ENCODE measurements at regions not wholly inside any gene's neighbourhood (a gene's known extent, or its start where the extent isn't known, plus 50 kb on each side); places are given as distances from the start of the nearest gene placed in this dataset.

DNA sequence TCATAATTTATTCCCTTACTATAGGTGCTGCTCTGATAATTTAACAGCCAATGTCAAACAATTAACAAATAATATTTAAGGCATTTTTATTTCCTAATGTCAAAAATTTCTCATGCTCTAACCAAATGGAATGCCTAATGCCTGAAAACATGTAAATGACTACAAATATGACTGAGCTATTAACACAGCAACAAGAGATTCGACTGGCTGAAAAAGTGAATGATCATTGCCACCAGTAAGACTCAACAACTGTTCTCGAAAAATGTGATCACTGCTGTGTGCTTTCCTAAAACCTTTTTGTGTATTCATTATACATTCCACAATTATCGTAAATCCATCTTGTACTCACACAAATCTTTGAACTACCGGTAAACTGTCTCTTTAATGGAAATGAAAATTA, 118.7 kb downstream of the NPY start:
- no peaks in the 10 kb centered on the region for H3K36me3 ChIP-seq

DNA sequence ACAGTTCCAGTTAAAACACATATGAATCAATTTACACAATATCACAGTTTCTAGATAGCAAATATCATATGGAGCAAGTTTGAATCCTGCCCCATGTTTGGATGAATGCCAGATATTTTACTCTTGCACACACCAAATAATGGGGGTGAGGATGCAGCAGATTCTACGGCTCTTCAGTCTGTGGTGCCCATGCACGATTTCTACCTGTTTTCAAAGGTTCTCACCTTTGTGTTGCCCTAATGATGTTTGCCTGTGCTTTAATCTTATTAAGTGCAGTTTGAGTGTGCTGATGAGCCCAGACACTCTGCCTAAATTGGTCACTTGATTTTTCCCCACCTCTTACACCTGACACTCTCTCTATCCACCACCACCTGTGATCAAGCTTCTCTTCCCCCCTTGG, 119.6 kb downstream of the NPY start:
- DNase-seq (no peak), ATAC-seq (no peak)
- Histone ChIP-seq H3K4me1 (no peaks in the 10 kb centered on the region), H3K4me3 (no peak overlapping the region), H3K9me3 (no peaks in the 10 kb centered on the region), H3K27me3 (no peaks in the 10 kb centered on the region), H3K36me3 (no peaks in the 10 kb centered on the region), H3K27ac (no peak overlapping the region)
- in situ Hi-C loops (cut with MboI; ENCODE audit: low sequenced_read_pairs in 4 of 4) (loop anchor here in 3 of 4 donors (10.0 to 25.0 kb wide), 2 partner anchors 259 to 261 kb away; no protein-coding TSS in a partner anchor), intact Hi-C loops (cut with DNase I; ENCODE audit: low total_unique reads) (loop anchor here (2.0 to 5.0 kb wide), 3 partner anchors 169 to 263 kb away; partner anchors contain the start of gene PALS2)
- TF ChIP-seq POLR2A (IDR thresholded peaks at IDR 0.05): no peak
- TF ChIP-seq, protein P1, sequence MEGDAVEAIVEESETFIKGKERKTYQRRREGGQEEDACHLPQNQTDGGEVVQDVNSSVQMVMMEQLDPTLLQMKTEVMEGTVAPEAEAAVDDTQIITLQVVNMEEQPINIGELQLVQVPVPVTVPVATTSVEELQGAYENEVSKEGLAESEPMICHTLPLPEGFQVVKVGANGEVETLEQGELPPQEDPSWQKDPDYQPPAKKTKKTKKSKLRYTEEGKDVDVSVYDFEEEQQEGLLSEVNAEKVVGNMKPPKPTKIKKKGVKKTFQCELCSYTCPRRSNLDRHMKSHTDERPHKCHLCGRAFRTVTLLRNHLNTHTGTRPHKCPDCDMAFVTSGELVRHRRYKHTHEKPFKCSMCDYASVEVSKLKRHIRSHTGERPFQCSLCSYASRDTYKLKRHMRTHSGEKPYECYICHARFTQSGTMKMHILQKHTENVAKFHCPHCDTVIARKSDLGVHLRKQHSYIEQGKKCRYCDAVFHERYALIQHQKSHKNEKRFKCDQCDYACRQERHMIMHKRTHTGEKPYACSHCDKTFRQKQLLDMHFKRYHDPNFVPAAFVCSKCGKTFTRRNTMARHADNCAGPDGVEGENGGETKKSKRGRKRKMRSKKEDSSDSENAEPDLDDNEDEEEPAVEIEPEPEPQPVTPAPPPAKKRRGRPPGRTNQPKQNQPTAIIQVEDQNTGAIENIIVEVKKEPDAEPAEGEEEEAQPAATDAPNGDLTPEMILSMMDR (IDR thresholded peaks at IDR 0.05 in 4 of 5, conservative IDR thresholded peaks at IDR 0.05 in 1 of 5): no peak

More for the DNA sequence above, 118.7 kb downstream of the NPY start:
- TF ChIP-seq POLR2A (IDR thresholded peaks at IDR 0.05): no peak
- TF ChIP-seq, protein P1 (IDR thresholded peaks at IDR 0.05 in 4 of 5, conservative IDR thresholded peaks at IDR 0.05 in 1 of 5): no peak
- Histone ChIP-seq H3K9me3 (no peaks in the 10 kb centered on the region), H3K27me3 (no peaks in the 10 kb centered on the region), H3K4me3 (no peak overlapping the region), H3K4me1 (no peaks in the 10 kb centered on the region), H3K27ac (no peak overlapping the region)
- DNase-seq: no peak
- intact Hi-C loops (cut with DNase I; ENCODE audit: low total_unique reads): loop anchor here (2.0 to 5.0 kb wide), 3 partner anchors 170 to 264 kb away; partner anchors contain the start of gene PALS2
- in situ Hi-C loops (cut with MboI; ENCODE audit: low sequenced_read_pairs in 4 of 4): loop anchor here in 3 of 4 donors (10.0 to 25.0 kb wide), 2 partner anchors 260 to 262 kb away; no protein-coding TSS in a partner anchor
- ATAC-seq: no peak

DNA sequence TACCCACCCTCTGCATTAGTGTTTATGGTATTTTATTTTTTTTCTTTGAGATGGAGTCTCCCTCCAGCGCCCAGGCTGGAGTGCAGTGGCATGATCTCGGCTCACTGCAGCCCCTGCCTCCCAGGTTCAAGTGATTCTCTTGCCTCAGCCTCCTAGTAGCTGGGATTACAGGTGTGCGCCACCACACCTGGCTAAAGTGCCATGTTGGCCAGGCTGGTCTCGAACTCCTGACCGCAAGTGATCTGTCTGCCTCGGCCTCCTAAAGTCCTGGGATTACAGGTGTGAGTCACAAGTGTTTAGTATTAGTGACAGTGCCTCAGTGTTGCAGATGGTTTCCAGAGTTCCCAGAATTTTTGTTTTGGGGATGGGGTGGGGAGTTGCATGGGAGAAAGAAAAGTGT, 120.3 kb downstream of the NPY start:
- H3K9me3 ChIP-seq: no peaks in the 10 kb centered on the region
- intact Hi-C loops (cut with DNase I; ENCODE audit: low total_unique reads): loop anchor here (5.0 kb wide), 2 partner anchors 168 to 183 kb away; partner anchors contain the start of gene PALS2
- TF ChIP-seq, protein P1 (IDR thresholded peaks at IDR 0.05 in 4 of 5, conservative IDR thresholded peaks at IDR 0.05 in 1 of 5): no peak
- no peaks in the 10 kb centered on the region for H3K4me1 ChIP-seq
- H3K4me3 ChIP-seq: no peak overlapping the region
- in situ Hi-C loops (cut with MboI; ENCODE audit: low sequenced_read_pairs in 4 of 4): loop anchor here in 3 of 4 donors (10.0 to 25.0 kb wide), 2 partner anchors 258 to 260 kb away; no protein-coding TSS in a partner anchor
- ATAC-seq: no peak
- no peaks in the 10 kb centered on the region for H3K27me3 ChIP-seq
- H3K27ac ChIP-seq: no peak overlapping the region
- H3K36me3 ChIP-seq: no peaks in the 10 kb centered on the region
- no peak for DNase-seq

DNA sequence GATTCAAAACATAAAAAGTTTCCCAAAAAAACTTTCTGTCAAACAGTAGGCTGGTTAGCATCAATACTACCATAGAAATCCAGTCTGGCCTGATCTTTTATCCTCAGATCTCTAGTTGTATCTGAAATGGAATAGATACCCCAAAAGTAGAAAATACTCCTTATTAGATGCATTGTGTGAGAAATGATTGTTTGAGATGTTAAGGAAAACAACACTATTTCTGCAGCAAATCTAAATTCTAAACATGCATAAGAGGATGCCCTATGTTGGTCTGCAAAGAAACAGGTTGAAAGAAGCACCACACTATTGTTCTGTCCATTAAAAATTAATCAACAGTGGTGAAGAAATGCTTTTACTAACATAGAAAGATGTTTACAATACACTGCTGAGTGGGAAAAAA, 121.0 kb downstream of the NPY start:
- Histone ChIP-seq H3K9me3 (no peaks in the 10 kb centered on the region), H3K27me3 (no peaks in the 10 kb centered on the region), H3K36me3 (no peaks in the 10 kb centered on the region), H3K4me3 (no peak overlapping the region), H3K4me1 (no peaks in the 10 kb centered on the region), H3K27ac (no peak overlapping the region)
- TF ChIP-seq, protein P1 (IDR thresholded peaks at IDR 0.05 in 4 of 5, conservative IDR thresholded peaks at IDR 0.05 in 1 of 5): no peak
- TF ChIP-seq POLR2A (IDR thresholded peaks at IDR 0.05): no peak
- intact Hi-C loops (cut with DNase I; ENCODE audit: low total_unique reads) (no loop called here), in situ Hi-C loops (cut with MboI; ENCODE audit: low sequenced_read_pairs in 4 of 4) (loop anchor here in 3 of 4 donors (10.0 to 25.0 kb wide), 2 partner anchors 257 to 260 kb away; no protein-coding TSS in a partner anchor)
- no peak for DNase-seq
- no peak for ATAC-seq

Measured in gastrocnemius medialis (tissue), 4 donors.